Activated B cell treated with CpG ODN at 0.5 μM for 24 hours (primary cell): ENCODE measurements at regions not wholly inside any gene's neighbourhood (a gene's known extent, or its start where the extent isn't known, plus 50 kb on each side); places are given as distances from the start of the nearest gene placed in this dataset.

ENCODE experiments used
- ATAC-seq: fragments of 200-7000 bp; cut with Tn5 transposase; one replicate; pipeline ENCODE4 v1.10.0; 2021; ENCODE audit warnings: low read depth, mild to moderate bottlenecking, moderate library complexity
- CTCF ChIA-PET: fragments of 350-600 bp; sonication (Branson Sonifier 250); formaldehyde crosslinking; loops from one replicate; lab custom pipeline; 2021; ENCODE audit warnings: antibody characterized with exemption; lab: Charles Lee
- POLR2A ChIA-PET: fragments of 350-600 bp; sonication (Branson Sonifier 250); formaldehyde crosslinking; loops from one replicate; lab custom pipeline; 2021; ENCODE audit warnings: antibody characterized with exemption; lab: Charles Lee
- DNase-seq: peaks from one replicate; pipeline ENCODE4 v3.0.0; 2022
- H3K27ac Mint-ChIP-seq: one replicate; pipeline ENCODE4 v1.8.0; 2020; ENCODE audit warnings: mixed read lengths
- H3K27me3 Mint-ChIP-seq: one replicate; pipeline ENCODE4 v1.8.0; 2021; ENCODE audit warnings: mixed read lengths
- H3K36me3 Mint-ChIP-seq: one replicate; pipeline ENCODE4 v1.8.0; 2021; ENCODE audit warnings: low read depth, mixed read lengths
- H3K4me1 Mint-ChIP-seq: one replicate; pipeline ENCODE4 v1.8.0; 2021; ENCODE audit warnings: mixed read lengths
- H3K4me3 Mint-ChIP-seq: one replicate; pipeline ENCODE4 v1.8.0; 2020; ENCODE audit warnings: mild to moderate bottlenecking, mixed read lengths
- H3K9me3 Mint-ChIP-seq: one replicate; pipeline ENCODE4 v1.8.0; 2020; ENCODE audit warnings: mixed read lengths
- intact Hi-C: fragments of 100-400 bp; cut with micrococcal nuclease; formaldehyde crosslinking; loops from one replicate; pipeline ENCODE4 v1.15.1; 2024
- TF ChIP-seq, protein P1 (sequence below): fragments of 200-600 bp; IDR thresholded peaks from one replicate; pipeline ENCODE4 v1.8.0; 2022; ENCODE audit warnings: antibody characterized with exemption, mild to moderate bottlenecking

DNA sequence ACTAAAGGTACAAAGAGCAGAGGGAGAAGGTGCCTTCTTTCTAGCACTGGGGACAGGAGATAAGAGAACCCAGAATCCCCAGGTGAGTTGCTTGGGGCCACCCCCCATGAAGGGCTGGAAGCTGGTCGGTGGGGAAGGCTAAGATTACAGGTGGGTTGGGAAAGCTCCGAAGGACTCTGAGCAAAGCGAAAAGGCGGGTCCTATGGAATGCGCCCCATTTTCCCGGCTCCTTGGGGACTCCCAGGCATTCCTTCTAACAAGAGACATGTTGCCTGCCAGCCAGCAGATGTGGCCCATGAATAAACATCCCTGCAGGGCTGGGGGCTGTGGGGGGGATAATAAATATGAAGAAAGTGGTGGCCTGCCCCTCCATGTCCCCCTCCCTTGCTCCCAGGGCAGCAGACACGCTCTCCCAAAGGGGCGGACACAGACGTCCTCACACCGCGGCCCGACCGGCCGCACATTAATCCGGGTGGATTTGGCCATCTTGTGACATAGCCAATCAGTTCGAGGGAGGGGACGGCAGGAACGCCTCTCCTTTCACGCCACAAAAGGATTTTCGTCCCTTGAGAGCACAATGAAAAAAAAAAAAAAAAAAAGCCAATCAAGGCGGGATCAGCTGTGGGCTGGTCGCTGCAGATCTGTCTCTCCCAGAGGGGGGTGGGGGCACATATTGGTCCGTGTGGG lies 98.5 kb downstream of the SOX9 start:
- POLR2A ChIA-PET = no interaction called here
- no peak for DNase-seq
- Mint-ChIP-seq H3K36me3 (no peaks in the 10 kb centered on the region), H3K4me1 (no peaks in the 10 kb centered on the region), H3K9me3 (no peaks in the 10 kb centered on the region), H3K4me3 (no peak overlapping the region), H3K27me3 (peaks cover 35% of the 10 kb centered on the region), H3K27ac (no peak overlapping the region)
- no peak for ATAC-seq
- CTCF ChIA-PET = no interaction called here
- intact Hi-C loops = no loop called here
- TF ChIP-seq, protein P1, sequence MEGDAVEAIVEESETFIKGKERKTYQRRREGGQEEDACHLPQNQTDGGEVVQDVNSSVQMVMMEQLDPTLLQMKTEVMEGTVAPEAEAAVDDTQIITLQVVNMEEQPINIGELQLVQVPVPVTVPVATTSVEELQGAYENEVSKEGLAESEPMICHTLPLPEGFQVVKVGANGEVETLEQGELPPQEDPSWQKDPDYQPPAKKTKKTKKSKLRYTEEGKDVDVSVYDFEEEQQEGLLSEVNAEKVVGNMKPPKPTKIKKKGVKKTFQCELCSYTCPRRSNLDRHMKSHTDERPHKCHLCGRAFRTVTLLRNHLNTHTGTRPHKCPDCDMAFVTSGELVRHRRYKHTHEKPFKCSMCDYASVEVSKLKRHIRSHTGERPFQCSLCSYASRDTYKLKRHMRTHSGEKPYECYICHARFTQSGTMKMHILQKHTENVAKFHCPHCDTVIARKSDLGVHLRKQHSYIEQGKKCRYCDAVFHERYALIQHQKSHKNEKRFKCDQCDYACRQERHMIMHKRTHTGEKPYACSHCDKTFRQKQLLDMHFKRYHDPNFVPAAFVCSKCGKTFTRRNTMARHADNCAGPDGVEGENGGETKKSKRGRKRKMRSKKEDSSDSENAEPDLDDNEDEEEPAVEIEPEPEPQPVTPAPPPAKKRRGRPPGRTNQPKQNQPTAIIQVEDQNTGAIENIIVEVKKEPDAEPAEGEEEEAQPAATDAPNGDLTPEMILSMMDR = no peak

DNA sequence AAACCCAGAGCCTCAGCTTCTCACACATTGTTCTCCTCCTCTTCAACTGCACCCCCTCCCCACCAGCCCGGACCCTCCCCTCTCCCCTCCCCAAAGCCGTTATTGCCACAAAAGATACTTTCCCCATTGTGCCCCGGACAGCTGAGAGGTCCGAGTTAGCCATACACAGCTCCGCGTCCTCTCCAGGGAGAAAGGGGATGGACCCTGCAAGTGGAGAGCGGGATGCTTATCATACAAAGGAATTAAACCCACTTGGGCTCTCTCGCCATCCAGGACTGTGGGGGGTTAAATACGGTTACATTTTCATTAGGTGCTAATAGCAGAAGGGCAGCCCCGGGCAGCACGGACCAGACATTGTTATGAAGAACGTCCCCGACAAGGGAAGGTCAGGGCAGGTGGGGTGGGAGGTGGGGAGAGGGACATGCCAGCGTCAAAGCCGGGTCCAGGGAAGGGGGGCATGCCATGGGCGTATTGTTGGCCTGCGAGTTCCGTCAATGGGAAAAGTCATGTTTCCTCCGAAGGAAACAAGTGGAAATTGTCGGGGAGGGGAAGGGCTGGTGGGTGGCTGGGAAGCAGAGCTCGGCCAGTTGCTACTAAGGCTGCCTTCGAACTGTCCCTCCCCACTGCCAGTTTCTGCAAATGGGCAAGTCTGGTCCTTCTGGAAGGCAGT lies 99.1 kb downstream of the SOX9 start:
- Mint-ChIP-seq H3K9me3 (no peaks in the 10 kb centered on the region), H3K36me3 (no peaks in the 10 kb centered on the region), H3K27ac (no peak overlapping the region), H3K4me3 (no peak overlapping the region), H3K4me1 (no peaks in the 10 kb centered on the region), H3K27me3 (peaks cover 35% of the 10 kb centered on the region)
- CTCF ChIA-PET = no interaction called here
- intact Hi-C loops = no loop called here
- ATAC-seq (no peak), DNase-seq (no peak)
- TF ChIP-seq, protein P1 = no peak
- POLR2A ChIA-PET = no interaction called here

DNA sequence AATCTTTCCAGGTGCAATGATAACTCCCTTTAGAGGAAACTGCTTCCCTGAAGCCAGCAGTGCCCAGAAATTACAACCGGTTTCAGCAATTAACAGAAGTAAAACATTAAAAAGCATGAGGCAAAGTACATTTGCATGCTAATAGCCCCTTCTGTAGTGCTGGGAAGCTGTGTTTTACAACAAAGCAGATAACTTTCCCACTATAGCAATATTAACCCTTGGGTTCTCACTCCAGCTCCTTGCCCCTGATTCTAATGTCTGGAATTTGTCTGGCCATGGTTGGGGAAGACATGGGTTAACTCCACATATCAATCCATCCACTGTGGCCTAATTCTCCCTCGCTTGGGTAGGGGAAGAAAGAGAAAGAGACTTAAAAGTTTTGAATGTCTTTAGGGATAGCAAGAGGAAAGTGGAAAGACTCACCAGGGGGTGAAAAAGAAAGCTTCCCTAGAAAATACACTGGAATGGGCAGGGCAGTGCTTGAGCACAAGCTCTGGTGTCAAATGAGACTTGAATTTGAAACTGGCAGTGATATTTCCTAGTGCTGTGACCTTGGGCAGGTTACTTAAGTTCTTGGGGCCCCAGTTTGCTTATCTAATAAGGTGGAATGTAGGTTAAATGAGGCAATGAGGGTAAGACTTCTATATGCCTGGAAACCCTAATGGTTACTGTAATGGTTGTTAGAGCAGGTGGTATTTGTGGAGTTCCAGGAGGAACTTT lies 102.0 kb downstream of the SOX9 start:
- no peak for DNase-seq
- intact Hi-C loops = no loop called here
- no peaks in the 10 kb centered on the region for H3K36me3 Mint-ChIP-seq
- H3K27ac Mint-ChIP-seq = no peak overlapping the region
- no peak for ATAC-seq
- no peaks in the 10 kb centered on the region for H3K4me1 Mint-ChIP-seq
- ChIA-PET POLR2A (no interaction called here), CTCF (no interaction called here)
- H3K4me3 Mint-ChIP-seq = no peak overlapping the region
- peaks cover 4% of the 10 kb centered on the region for H3K9me3 Mint-ChIP-seq
- TF ChIP-seq, protein P1 = no peak
- H3K27me3 Mint-ChIP-seq = peaks cover 33% of the 10 kb centered on the region

DNA sequence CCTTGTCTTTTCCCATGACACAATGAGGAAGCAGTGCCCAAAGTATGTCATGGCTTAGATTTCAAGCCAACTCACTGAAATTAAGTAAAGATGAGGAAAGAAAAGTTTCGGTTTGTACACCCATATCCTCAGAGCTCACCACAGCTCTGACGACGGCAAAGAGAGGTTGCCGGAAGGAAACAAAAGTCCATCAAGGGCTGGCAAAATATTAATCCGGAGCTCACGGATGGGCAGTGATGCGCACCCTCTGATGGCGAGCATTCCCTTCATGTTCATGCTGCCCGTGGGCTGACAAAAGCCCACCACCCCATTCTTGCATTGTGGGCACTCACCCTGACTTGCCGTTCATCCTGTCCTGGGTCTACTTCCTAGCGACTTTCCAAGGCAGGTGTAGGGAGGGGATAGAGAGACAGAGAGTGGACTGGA lies 103.1 kb downstream of the SOX9 start:
- Mint-ChIP-seq H3K4me1 (no peaks in the 10 kb centered on the region), H3K9me3 (peaks cover 7% of the 10 kb centered on the region), H3K27ac (no peak overlapping the region), H3K36me3 (no peaks in the 10 kb centered on the region), H3K4me3 (no peak overlapping the region), H3K27me3 (peaks cover 25% of the 10 kb centered on the region)
- TF ChIP-seq, protein P1 = no peak
- no peak for ATAC-seq
- CTCF ChIA-PET = no interaction called here
- intact Hi-C loops = no loop called here
- POLR2A ChIA-PET = no interaction called here
- DNase-seq = no peak

DNA sequence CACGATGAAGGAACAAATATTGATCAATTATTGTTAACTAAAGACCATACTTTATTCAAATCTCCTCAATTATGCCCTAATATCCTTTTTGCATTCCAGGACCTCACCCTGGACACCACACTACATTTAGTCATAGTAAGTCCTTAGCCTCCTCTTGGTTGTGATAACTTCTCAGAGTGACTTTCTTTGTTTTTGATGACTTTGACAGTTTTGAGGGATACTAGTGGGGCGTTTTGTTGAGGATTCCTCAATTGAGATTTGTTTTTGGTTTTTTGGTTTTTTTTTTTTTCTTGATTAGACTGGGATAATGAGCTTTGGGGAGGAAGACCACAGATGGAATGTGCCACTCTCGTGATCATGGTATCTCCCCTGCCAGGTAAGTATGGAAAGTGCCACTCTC lies 105.5 kb downstream of the SOX9 start:
- DNase-seq (no peak), ATAC-seq (no peak)
- Mint-ChIP-seq H3K36me3 (no peaks in the 10 kb centered on the region), H3K27me3 (peaks cover 4% of the 10 kb centered on the region), H3K4me1 (no peaks in the 10 kb centered on the region), H3K27ac (no peak overlapping the region), H3K9me3 (peaks cover 10% of the 10 kb centered on the region), H3K4me3 (no peak overlapping the region)
- TF ChIP-seq, protein P1 = no peak
- intact Hi-C loops = no loop called here
- ChIA-PET POLR2A (no interaction called here), CTCF (no interaction called here)
